Left lung (tissue), 4 donors: ENCODE measurements at regions not wholly inside any gene's neighbourhood (a gene's known extent, or its start where the extent isn't known, plus 50 kb on each side); places are given as distances from the start of the nearest gene placed in this dataset.
A peak's percentile ranks its signal among the peaks of the same experiment; 100 is the strongest.

ENCODE experiments used
- ATAC-seq: fragments of 200-7000 bp; cut with Tn5 transposase; one replicate; pipeline ENCODE4 v1.9.1; 2020; ENCODE audit warnings: moderate library complexity
- DNase-seq, 4 donors: peaks; one replicate each; pipeline ENCODE4 v3.0.0-alpha.2; 2013 to 2020
- H3K27ac ChIP-seq, 2 donors: fragments of 200-600 bp; sonication (generic) in 1 of 2; one replicate each; pipeline versions ENCODE4 v1.5.0 to v1.8.0; 2020 to 2021
- H3K27me3 ChIP-seq, 2 donors: fragments of 200-600 bp; sonication (generic) in 1 of 2; one replicate each; pipeline versions ENCODE4 v1.5.0 to v1.8.0; 2020 to 2021
- H3K36me3 ChIP-seq, 2 donors: fragments of 200-600 bp; sonication (generic) in 1 of 2; one replicate each; pipeline versions ENCODE4 v1.5.0 to v1.8.0; 2020 to 2021
- H3K4me1 ChIP-seq, 2 donors: fragments of 200-600 bp; one replicate each; pipeline ENCODE4 v1.8.0; 2021
- H3K4me3 ChIP-seq, 2 donors: fragments of 200-600 bp; sonication (generic) in 1 of 2; one replicate each; pipeline versions ENCODE4 v1.5.0 to v1.8.0; 2020 to 2021; ENCODE audit warnings: mild to moderate bottlenecking in 1 of 2
- H3K9me3 ChIP-seq, 2 donors: fragments of 200-600 bp; sonication (generic) in 1 of 2; one replicate each; pipeline versions ENCODE4 v1.5.0 to v1.8.0; 2020 to 2021
- CTCF ChIP-seq, 2 donors: fragments of 200-600 bp; sonication (generic) in 1 of 2; IDR thresholded peaks; one replicate each; pipeline versions ENCODE4 v1.5.0 to v1.8.0; 2021; ENCODE audit warnings: antibody characterized with exemption in 2 of 2
- intact Hi-C, 2 donors: fragments of 100-400 bp; cut with DNase I; formaldehyde crosslinking; loops; one replicate each; pipeline versions ENCODE4 v1.11.2 to v1.14.2; 2022
- donor health status: DM: no; HTN: yes; CAD: no.
- donor health status: DM: no; HTN: no; CAD: no.

GRCh38 chr4:34373456-34373855 lies 1870.9 kb downstream of the ARAP2 start:
- intact Hi-C loops: no loop called here
- no peak for TF ChIP-seq CTCF (IDR thresholded peaks at IDR 0.05)
- Histone ChIP-seq H3K9me3 (no peaks in the 10 kb centered on the region), H3K27ac (no peak overlapping the region), H3K4me1 (no peaks in the 10 kb centered on the region), H3K36me3 (no peaks in the 10 kb centered on the region), H3K27me3 (no peaks in the 10 kb centered on the region), H3K4me3 (no peak overlapping the region)
- DNase-seq (no peak), ATAC-seq (no peak)

GRCh38 chr4:34412233-34412632 lies 1832.1 kb downstream of the ARAP2 start:
- TF ChIP-seq CTCF (IDR thresholded peaks at IDR 0.05): no peak

GRCh38 chr4:34412911-34413310 lies 1831.4 kb downstream of the ARAP2 start:
- peaks cover 0 to 19% of the 10 kb centered on the region in 2 donors for H3K9me3 ChIP-seq
- DNase-seq (no peak), ATAC-seq (no peak)
- H3K27me3 ChIP-seq: no peaks in the 10 kb centered on the region
- no peaks in the 10 kb centered on the region for H3K4me1 ChIP-seq
- no peak for TF ChIP-seq CTCF (IDR thresholded peaks at IDR 0.05)
- no peaks in the 10 kb centered on the region for H3K36me3 ChIP-seq
- H3K4me3 ChIP-seq: no peak overlapping the region
- H3K27ac ChIP-seq: no peak overlapping the region
- intact Hi-C loops: no loop called here

More at GRCh38 chr4:34412233-34412632, 1832.1 kb downstream of the ARAP2 start:
- intact Hi-C loops: no loop called here
- no peak overlapping the region for H3K27ac ChIP-seq
- H3K36me3 ChIP-seq: no peaks in the 10 kb centered on the region
- H3K4me3 ChIP-seq: no peak overlapping the region
- ATAC-seq (no peak), DNase-seq (no peak)
- no peaks in the 10 kb centered on the region for H3K27me3 ChIP-seq
- no peaks in the 10 kb centered on the region for H3K4me1 ChIP-seq
- H3K9me3 ChIP-seq: peaks cover 0 to 19% of the 10 kb centered on the region in 2 donors

GRCh38 chr4:34417160-34417559 lies 1827.2 kb downstream of the ARAP2 start:
- ATAC-seq (no peak), DNase-seq (peak in 1 of 4 donors; percentile 6)
- Histone ChIP-seq H3K9me3 (peaks cover 0 to 3% of the 10 kb centered on the region in 2 donors), H3K27ac (no peak overlapping the region), H3K36me3 (no peaks in the 10 kb centered on the region), H3K4me3 (no peak overlapping the region), H3K27me3 (no peaks in the 10 kb centered on the region), H3K4me1 (no peaks in the 10 kb centered on the region)
- intact Hi-C loops: no loop called here
- no peak for TF ChIP-seq CTCF (IDR thresholded peaks at IDR 0.05)

- TF ChIP-seq CTCF (IDR thresholded peaks at IDR 0.05): no peak
- ATAC-seq (no peak), DNase-seq (no peak)
- intact Hi-C loops: no loop called here
- Histone ChIP-seq H3K27ac (no peak overlapping the region), H3K4me3 (no peak overlapping the region), H3K4me1 (no peaks in the 10 kb centered on the region), H3K27me3 (no peaks in the 10 kb centered on the region), H3K36me3 (no peaks in the 10 kb centered on the region), H3K9me3 (no peaks in the 10 kb centered on the region)
These were observed 1824.4 kb downstream of the ARAP2 start for GRCh38 chr4:34419871-34420270.
